ENCODE measurements at regions not wholly inside any gene's neighbourhood (a gene's known extent, or its start where the extent isn't known, plus 50 kb on each side); places are given as distances from the start of the nearest gene placed in this dataset.
A peak's percentile ranks its signal among the peaks of the same experiment; 100 is the strongest.

DNA sequence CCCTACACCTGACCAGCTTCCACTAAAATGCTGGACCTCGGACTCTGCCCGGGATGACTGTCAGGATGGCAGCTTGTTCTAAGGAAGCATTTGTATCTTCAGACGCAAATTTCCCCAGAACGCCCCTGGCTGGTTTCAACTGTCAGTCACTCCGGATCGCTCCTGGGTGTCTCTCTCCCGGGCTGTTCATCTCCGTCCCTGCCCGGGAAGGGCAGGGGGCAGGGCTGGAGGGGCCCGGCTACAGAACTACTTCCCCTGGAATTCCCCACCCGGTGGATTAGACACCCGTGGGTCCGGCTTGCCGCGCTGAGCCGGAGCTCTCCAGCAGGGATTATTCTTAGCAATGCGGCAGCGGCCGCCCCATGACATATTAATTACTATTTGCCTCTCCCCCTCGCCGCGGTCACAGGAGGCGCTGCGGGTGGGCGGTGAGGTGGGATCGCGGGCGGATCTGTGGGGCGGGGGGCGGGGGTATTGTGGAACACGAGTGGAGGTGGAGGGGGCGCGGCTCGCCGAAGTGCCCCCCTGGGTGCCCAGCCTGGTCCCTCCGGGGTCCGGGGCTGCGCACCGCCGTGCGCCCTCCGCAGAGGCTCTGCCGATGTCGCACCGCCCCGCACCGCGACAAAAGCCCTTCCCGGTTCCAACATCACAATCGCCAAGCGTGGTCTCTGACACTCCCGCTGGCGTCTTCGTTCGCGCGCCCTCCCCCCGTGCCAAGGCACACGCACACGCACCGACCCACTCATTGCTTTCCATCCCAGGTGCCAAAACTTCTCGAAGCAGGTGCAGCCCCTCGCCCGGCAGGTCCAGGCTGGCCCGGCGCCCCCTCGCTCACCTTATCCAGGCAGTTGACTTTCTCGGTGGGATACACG is 276.1 kb upstream of the NEBL start:
- DNase-seq (ENCODE audit: low spot score): peak; percentile 40

GRCh38 chr10:21172542-21172929 is 275.4 kb upstream of the NEBL start:
- no peak for DNase-seq (ENCODE audit: low spot score)

- DNase-seq (ENCODE audit: low spot score): no peak
Observed at GRCh38 chr10:21171936-21172541, 274.9 kb upstream of the NEBL start.

DNA sequence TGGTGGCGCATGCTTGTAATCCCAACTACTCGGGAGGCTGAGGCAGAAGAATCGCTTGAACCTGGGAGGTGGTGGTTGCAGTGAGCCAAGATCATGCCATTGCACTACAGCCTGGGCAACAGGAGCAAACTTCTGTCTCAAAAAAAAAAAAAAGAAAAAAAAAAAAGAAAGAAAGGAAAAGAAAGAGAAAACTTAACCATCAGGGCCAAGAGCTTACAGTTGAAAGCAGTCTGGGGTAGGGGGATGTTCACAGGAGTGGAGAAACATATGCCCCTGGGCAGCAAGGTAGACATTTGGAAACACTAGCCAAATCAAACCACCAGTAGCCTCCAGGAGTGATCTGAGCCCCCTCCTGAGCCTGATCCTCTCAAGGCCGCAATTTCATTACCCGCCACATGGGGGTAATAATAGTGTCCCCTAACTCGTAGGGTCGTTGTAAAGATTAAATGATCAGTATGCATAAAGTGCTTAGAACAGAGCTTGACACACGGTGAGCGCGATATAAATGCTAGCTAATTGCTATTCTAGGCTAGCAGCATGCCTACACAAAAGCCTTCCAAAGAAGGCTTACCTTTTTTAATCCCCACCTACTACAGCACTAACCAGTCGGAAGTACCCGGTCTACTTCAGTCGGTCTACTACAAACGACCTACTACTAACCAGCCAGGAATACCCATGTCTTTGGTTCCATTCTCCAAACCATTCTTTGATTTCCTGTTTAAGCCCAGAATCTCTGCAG is 274.3 kb upstream of the NEBL start:
- no peak for DNase-seq (ENCODE audit: low spot score)

- DNase-seq (ENCODE audit: low spot score): no peak
Observed at GRCh38 chr10:21170216-21170615, 273.1 kb upstream of the NEBL start.

DNA sequence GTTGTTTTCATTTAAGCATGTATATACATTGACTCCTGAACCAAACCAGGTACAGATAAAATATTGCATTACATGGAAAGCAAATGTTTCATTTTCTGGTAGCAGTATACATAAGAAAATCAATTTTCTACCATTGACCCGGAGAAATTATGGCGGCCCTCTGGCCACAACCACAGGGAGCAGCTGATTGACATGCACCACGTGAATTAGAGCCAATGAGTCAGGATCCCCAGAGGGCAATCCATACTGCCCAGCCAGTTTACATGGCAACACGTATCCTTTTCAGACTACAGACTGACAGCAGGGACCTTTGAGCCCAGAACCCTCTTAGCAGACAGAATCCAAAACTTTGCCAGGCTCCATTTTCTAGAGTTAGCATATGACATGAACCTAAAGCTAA is 272.2 kb upstream of the NEBL start:
- no peak for DNase-seq (ENCODE audit: low spot score)

DNA sequence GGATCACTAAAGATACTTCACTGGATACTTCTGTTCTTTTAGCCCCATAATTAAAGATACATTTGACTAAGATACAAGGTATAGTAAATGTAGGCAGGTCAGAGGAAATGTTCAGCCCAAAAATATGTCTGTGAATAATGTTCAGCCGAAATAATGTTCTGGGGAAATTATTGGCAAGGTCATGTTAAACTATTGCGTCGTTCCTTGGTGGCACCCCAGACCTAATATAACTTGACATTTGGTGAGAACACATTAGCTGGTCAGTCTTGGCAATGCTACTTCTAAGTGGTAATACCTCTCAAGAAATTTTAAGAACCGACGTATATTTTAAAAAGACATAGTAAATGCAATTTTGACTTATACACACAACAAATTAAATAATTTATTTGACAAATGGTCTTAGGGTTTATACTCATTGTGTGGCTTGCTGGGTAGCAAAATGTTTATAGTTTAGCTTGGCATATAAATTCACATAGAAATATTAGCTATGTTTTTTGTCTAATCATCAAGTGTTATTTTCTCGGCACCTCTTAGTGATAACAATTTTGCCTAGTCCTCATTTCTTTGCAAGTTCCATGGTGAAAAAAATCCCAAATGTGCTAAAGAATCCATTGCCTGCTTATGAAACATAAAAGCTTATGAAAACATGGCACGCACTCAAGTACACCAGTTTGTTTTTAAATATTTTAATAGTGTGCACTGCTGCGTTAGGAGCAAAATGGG is 270.3 kb upstream of the NEBL start:
- DNase-seq (ENCODE audit: low spot score): no peak

DNA sequence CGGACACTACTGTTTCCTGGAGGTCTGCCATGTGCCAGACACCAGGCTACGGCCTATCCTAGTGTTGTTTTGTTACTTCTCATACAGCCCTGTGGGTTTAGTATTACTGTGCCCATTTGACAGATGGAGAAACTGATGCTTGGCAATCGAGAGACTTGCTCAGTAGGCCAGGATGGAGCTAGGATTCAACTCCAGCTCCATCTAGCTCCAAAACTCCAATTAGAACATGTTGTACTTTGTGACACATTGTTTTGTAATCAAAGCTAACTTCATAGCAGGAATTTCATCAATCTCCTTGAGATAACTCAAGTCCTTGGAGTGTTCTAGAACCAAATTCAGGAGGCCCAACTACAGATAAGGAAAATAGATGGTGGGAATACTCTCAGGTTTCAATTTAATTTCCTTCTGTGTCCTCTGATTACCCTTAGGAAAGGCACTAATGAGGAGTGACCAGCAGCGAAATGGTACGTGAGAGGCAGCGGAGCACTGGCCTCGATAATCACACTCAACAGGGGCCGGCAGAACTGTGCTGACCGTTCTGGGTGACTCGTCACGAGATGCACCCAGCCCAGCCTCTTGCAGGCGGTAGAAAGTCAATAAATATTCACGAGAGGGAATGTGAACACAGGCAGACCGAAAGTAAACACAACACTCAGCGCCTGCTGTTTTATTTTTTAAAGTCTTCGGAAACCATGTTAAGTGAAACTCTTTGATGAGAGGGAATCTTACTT is 269.6 kb upstream of the NEBL start:
- DNase-seq (ENCODE audit: low spot score): peak; percentile 47

- no peak for DNase-seq (ENCODE audit: low spot score)
Observed at GRCh38 chr10:21165489-21165888, 268.4 kb upstream of the NEBL start.

- DNase-seq (ENCODE audit: low spot score): no peak
Observed at GRCh38 chr10:21164687-21165086, 267.6 kb upstream of the NEBL start.

GRCh38 chr10:21162948-21163347 is 265.8 kb upstream of the NEBL start:
- no peak for DNase-seq (ENCODE audit: low spot score)

DNA sequence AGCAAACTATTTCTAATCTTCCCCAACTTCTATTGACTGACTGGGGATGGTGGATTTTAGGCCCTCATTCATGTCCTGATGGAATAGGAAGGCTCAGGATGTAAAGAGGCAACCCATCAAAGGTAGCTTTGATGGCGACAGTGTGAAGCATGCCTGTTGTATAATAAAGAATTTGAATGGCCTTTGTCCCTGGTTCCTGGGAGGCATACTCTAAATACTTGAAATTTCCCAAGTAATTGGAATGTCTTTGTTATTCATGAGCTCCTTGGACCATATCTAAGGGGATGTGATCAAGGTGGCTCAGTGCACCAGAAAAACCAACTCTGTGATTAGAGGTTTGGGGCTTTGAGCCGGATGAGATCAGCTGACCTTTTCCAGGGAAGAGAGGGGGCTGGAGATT is 264.5 kb upstream of the NEBL start:
- DNase-seq (ENCODE audit: low spot score): peak; percentile 81

DNA sequence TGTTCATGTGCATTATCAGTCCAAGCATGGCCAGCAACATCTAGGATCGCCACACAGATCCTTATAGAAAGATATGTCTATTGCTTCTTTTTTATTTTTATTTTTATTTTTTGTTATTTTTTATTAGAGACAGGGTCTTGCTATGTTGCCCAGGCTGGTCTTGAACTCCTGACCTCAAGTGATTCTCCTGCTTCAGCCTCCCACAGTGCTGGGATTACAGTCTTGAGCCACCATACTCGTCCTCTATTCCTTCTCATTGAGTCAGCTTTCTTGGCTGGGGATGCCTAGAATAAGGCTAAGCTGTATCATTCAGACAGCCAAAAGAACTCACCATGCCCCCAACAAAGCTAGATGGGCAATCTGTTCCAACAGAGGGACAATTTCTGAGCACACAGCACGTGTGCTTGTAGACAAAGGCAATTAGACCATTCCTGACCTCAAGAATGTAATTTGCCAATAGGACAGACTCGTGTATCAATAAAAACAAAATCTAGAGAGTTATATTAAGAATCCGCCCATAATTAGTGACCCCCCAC is 264.0 kb upstream of the NEBL start:
- DNase-seq (ENCODE audit: low spot score): no peak

DNA sequence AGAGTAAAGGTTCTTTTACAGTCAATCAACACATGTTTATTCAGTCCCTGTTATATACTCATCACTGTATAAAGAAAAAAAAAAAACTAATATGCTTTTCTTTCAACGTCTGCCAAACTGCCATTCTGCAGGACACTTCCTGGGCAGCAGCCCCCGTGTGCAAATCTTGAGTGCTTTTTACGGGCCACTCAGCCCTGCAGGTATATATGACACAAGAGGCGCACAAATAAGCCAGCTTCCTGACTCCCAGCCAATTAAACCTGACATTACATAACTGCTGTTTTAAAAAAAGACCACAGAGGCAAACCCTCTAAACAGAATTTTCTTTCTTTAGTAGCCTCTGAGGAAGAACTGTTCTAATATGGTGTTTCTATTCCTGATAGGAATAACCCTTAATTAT is 263.0 kb upstream of the NEBL start:
- no peak for DNase-seq (ENCODE audit: low spot score)

DNA sequence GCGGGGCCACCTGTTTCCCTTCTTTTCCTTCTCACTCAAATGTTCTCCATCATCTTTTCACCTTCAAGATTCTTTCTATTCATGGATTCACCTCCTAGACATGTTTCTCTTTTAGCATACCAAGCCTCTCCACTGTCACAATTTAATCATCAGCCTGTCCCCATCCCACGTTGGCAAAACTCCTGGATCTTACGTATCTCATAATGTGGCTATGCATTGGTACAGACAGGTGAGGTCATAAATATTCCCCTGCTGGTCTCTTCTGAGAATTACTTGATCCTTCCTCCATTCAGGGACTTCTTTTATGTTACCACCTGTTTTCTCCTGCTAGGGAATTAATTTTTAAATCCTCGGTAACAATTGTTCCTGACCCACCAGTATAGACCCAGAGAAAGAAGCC is 262.6 kb upstream of the NEBL start:
- DNase-seq (ENCODE audit: low spot score): peak; percentile 32

GRCh38 chr10:21158301-21158700 is 261.2 kb upstream of the NEBL start:
- DNase-seq (ENCODE audit: low spot score): no peak

- no peak for DNase-seq (ENCODE audit: low spot score)
Observed at GRCh38 chr10:21157664-21158063, 260.6 kb upstream of the NEBL start.

DNA sequence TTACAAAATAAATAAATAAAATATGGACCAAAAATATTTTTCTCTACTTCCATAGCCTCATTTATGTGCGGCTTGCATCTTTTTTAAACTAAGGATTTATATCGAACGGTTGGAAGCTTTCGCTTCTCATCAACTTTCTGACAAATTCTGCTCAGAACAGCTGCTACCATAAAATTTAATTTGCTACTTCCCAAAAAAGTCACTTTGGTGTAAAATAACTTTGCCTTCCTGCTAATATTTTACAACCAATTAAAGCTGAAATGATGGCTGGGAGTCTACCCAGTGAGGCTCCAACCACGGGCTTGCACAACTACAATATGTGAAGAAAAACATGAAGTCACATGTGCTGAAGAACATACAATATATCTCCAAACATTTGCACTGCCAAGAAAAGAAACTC is 253.1 kb upstream of the NEBL start:
- no peak for DNase-seq (ENCODE audit: low spot score)

GRCh38 chr10:21146436-21146789 is 249.3 kb upstream of the NEBL start:
- no peak for DNase-seq (ENCODE audit: low spot score)

- no peak for DNase-seq (ENCODE audit: low spot score)
Observed at GRCh38 chr10:21145751-21146435, 248.8 kb upstream of the NEBL start.

DNA sequence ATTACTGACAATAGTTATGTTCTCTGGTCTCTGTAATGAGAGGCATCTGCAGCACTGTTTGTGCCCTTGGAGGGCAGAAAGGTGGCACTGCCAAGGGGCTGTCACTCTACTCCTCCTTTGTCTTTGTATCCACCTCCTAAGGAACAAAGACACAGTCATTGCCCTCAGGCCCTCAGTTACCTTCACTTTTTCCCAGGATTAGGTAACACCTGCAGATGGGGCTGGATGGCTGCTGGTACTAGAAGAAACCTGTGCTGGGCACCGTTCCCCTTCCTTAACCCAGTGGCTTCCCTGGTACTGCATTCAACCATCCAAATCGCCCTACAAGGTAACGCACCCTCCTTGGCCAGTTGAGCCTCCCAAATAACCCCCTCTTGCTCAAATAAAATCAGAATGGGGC is 246.9 kb upstream of the NEBL start:
- no peak for DNase-seq (ENCODE audit: low spot score)

Data from kidney tubule cell (primary cell).